Lower leg skin (tissue), 4 donors: ENCODE measurements at regions not wholly inside any gene's neighbourhood (a gene's known extent, or its start where the extent isn't known, plus 50 kb on each side); places are given as distances from the start of the nearest gene placed in this dataset.

Experiments used
- DNase-seq, 2 donors: peaks; one replicate each; pipeline ENCODE4 v3.0.0-alpha.2; 2019; ENCODE audit warnings: low spot score in 2 of 2
- H3K4me3 ChIP-seq: fragments of 200-600 bp; sonication (generic); 2 replicates; pipeline ENCODE4 v1.5.1; 2017; ENCODE audit warnings: mild to moderate bottlenecking, low read depth; ENCODE audit not compliant: poor library complexity, severe bottlenecking
- CTCF ChIP-seq, 3 donors: fragments of 450-650 bp; IDR thresholded peaks; one replicate each; pipeline ENCODE4 v1.5.1; 2016; ENCODE audit warnings: antibody characterized with exemption in 3 of 3, mild to moderate bottlenecking in 3 of 3, moderate library complexity in 2 of 3
- POLR2A ChIP-seq, 2 donors: fragments of 450-650 bp; IDR thresholded peaks; one replicate each; pipeline ENCODE4 v1.6.1; 2016 to 2017; ENCODE audit warnings: antibody characterized with exemption in 2 of 2, mild to moderate bottlenecking in 1 of 2, moderate library complexity in 1 of 2
- WGBS, 2 donors: methylation state at CpG; one replicate each; pipeline ENCODE4 v1.1.5; 2018; 5-methylcytosine and 5-hydroxymethylcytosine counted together
- intact Hi-C: fragments of 100-400 bp; cut with DNase I; formaldehyde crosslinking; loops from one replicate; pipeline ENCODE4 v1.15.0; 2023; ENCODE audit warnings: low total_unique reads

- H3K4me3 ChIP-seq, result no peak overlapping the region
- intact Hi-C loops, result no loop called here
- WGBS, 2 donors, result 55 to 59% methylated on average over 3 of the region's 3 CpGs
- DNase-seq, result no peak
- no peak for TF ChIP-seq POLR2A (IDR thresholded peaks at IDR 0.05)
- TF ChIP-seq CTCF (IDR thresholded peaks at IDR 0.05), result no peak
These were observed 167.5 kb upstream of the CELF2 start for GRCh38 chr10:10850214-10850613.

GRCh38 chr10:10852464-10852863, 165.2 kb upstream of the CELF2 start:
- TF ChIP-seq POLR2A (IDR thresholded peaks at IDR 0.05), result no peak
- DNase-seq, result no peak
- 80 to 82% methylated on average over 4 of the region's 4 CpGs for WGBS, 2 donors
- intact Hi-C loops, result no loop called here
- H3K4me3 ChIP-seq, result no peak overlapping the region

- WGBS, 2 donors, result 93 to 96% methylated on average over 3 of the region's 3 CpGs
- DNase-seq, result no peak
- TF ChIP-seq CTCF (IDR thresholded peaks at IDR 0.05), result no peak
- H3K4me3 ChIP-seq, result no peak overlapping the region
- intact Hi-C loops, result no loop called here
These were observed 163.7 kb upstream of the CELF2 start for GRCh38 chr10:10853954-10854353.

GRCh38 chr10:10854725-10855124, 162.9 kb upstream of the CELF2 start:
- WGBS, 2 donors, result 84 to 87% methylated on average over 4 of the region's 4 CpGs
- DNase-seq, result no peak
- intact Hi-C loops, result no loop called here
- TF ChIP-seq POLR2A (IDR thresholded peaks at IDR 0.05), result no peak
- no peak for TF ChIP-seq CTCF (IDR thresholded peaks at IDR 0.05)
- no peak overlapping the region for H3K4me3 ChIP-seq

GRCh38 chr10:10855151-10855581, 162.5 kb upstream of the CELF2 start:
- 38 to 75% methylated on average over 1 of the region's 1 CpG for WGBS, 2 donors
- DNase-seq, result no peak
- TF ChIP-seq CTCF (IDR thresholded peaks at IDR 0.05) (no peak), POLR2A (IDR thresholded peaks at IDR 0.05) (no peak)
- intact Hi-C loops, result no loop called here
- no peak overlapping the region for H3K4me3 ChIP-seq

GRCh38 chr10:10860455-10860976, 157.2 kb upstream of the CELF2 start:
- no peak for TF ChIP-seq CTCF (IDR thresholded peaks at IDR 0.05)
- 76 to 79% methylated on average over 2 of the region's 2 CpGs for WGBS, 2 donors
- intact Hi-C loops, result no loop called here
- no peak overlapping the region for H3K4me3 ChIP-seq
- DNase-seq, result no peak
